ENCODE measurements at regions not wholly inside any gene's neighbourhood (a gene's known extent, or its start where the extent isn't known, plus 50 kb on each side); places are given as distances from the start of the nearest gene placed in this dataset.

DNA sequence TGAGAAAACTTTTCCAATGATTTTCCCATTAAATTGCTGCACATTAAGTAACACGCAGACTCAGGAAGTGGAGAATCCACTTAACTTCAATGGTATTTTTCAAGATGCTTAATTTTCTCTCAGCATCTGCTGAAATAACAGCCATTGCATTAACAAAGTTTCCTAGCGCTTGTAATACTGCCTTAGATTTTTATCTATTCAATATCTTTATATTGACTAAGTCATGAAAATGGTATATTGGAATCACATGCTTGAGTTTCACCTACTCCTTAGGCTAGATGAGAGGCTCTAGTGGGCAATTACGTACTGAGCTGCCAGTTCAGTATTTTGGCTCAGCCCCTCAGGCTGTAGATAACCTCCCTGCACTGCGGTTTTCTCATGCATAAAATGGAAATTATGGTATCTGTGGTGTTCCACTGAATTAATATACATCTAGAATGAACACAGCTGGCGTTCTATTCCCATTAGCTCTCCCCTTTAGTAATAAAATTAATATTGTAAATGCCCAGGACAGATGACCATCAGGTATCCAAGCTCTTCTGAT, 112.9 kb downstream of the MTX3 start:
- Histone ChIP-seq H3K4me3 (ENCODE audit: low read depth in 1 of 3, low read length in 3 of 3) (no peak overlapping the region), H3K36me3 (ENCODE audit: control insufficient read depth in 3 of 3, insufficient read depth in 2 of 3, low read depth in 1 of 3, low read length in 3 of 3) (no peaks in the 10 kb centered on the region), H3K9me3 (ENCODE audit: control insufficient read depth in 2 of 2, insufficient read depth in 1 of 2, low read depth in 1 of 2, low read length in 1 of 2) (no peaks in the 10 kb centered on the region), H3K27me3 (ENCODE audit: control insufficient read depth in 3 of 3, insufficient read depth in 3 of 3, low read length in 3 of 3) (peaks cover 0 to under 1% (median 0%) of the 10 kb centered on the region in 3 donors), H3K27ac (ENCODE audit: low read depth in 1 of 3, low read length in 2 of 3) (no peak overlapping the region), H3K4me1 (ENCODE audit: control insufficient read depth in 3 of 3, insufficient read depth in 2 of 3, low read depth in 1 of 3, low read length in 2 of 3) (no peaks in the 10 kb centered on the region)
- no peak for DNase-seq
- no peak for FAIRE-seq
- 69 to 89% (median 78%) methylated on average over 5 of the region's 5 CpGs for WGBS, 3 donors

DNA sequence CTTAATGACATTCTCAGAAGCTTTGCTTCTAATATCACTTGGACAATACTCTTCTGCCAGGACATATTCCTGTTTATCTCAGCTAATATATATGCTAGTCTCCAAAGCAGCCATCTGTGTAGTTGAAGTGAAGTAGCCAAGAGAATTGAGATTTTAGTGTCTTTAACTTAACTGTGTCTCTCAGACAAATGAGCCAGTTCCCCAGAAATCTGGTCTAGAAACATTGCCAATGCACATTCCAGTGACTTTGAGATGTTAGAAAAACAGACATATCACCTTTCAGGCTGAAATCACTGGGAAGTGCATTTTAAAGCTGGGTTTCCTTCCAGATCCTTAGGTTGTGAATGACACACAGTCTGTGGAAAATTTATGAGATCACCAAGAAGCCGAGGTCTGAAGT, 114.6 kb downstream of the MTX3 start:
- H3K36me3 ChIP-seq (ENCODE audit: control insufficient read depth in 3 of 3, insufficient read depth in 2 of 3, low read depth in 1 of 3, low read length in 3 of 3) = no peaks in the 10 kb centered on the region
- FAIRE-seq (no peak), DNase-seq (no peak)
- H3K4me1 ChIP-seq (ENCODE audit: control insufficient read depth in 3 of 3, insufficient read depth in 2 of 3, low read depth in 1 of 3, low read length in 2 of 3) = no peaks in the 10 kb centered on the region
- H3K27me3 ChIP-seq (ENCODE audit: control insufficient read depth in 3 of 3, insufficient read depth in 3 of 3, low read length in 3 of 3) = peaks cover 0 to 2% (median 0%) of the 10 kb centered on the region in 3 donors
- H3K9me3 ChIP-seq (ENCODE audit: control insufficient read depth in 2 of 2, insufficient read depth in 1 of 2, low read depth in 1 of 2, low read length in 1 of 2) = no peaks in the 10 kb centered on the region
- H3K4me3 ChIP-seq (ENCODE audit: low read depth in 1 of 3, low read length in 3 of 3) = no peak overlapping the region
- WGBS, 3 donors = 65 to 69% (median 66%) methylated on average over 1 of the region's 1 CpG
- no peak overlapping the region for H3K27ac ChIP-seq (ENCODE audit: low read depth in 1 of 3, low read length in 2 of 3)

DNA sequence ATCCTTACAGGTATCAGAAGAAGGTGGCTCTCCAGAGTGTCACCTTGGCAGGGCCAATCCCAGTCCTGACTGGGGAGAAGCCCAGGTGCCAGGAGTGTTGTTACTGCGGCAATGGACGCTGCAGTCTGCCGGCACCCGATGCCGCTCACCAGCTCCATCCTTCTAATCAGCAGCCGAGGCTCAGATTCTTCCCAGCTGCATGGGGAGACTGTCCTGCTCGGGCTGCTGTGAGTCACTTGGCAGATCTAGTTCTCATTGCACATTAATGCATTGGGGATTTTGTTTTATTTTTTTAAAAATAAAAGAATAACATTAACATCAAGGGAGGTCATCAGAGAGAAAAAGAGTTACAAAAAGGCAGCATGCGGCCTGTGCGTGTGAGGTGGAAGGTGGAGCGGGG, 115.8 kb downstream of the MTX3 start:
- whole genome bisulfite sequencing, 3 donors = 88 to 91% (median 89%) methylated on average over 10 of the region's 10 CpGs
- H3K27ac ChIP-seq (ENCODE audit: low read depth in 1 of 3, low read length in 2 of 3) = no peak overlapping the region
- no peaks in the 10 kb centered on the region for H3K4me1 ChIP-seq (ENCODE audit: control insufficient read depth in 3 of 3, insufficient read depth in 2 of 3, low read depth in 1 of 3, low read length in 2 of 3)
- H3K4me3 ChIP-seq (ENCODE audit: low read depth in 1 of 3, low read length in 3 of 3) = no peak overlapping the region
- H3K9me3 ChIP-seq (ENCODE audit: control insufficient read depth in 2 of 2, insufficient read depth in 1 of 2, low read depth in 1 of 2, low read length in 1 of 2) = no peaks in the 10 kb centered on the region
- no peak for DNase-seq
- FAIRE-seq = no peak
- no peaks in the 10 kb centered on the region for H3K36me3 ChIP-seq (ENCODE audit: control insufficient read depth in 3 of 3, insufficient read depth in 2 of 3, low read depth in 1 of 3, low read length in 3 of 3)
- H3K27me3 ChIP-seq (ENCODE audit: control insufficient read depth in 3 of 3, insufficient read depth in 3 of 3, low read length in 3 of 3) = peaks cover 0 to 2% (median 0%) of the 10 kb centered on the region in 3 donors

DNA sequence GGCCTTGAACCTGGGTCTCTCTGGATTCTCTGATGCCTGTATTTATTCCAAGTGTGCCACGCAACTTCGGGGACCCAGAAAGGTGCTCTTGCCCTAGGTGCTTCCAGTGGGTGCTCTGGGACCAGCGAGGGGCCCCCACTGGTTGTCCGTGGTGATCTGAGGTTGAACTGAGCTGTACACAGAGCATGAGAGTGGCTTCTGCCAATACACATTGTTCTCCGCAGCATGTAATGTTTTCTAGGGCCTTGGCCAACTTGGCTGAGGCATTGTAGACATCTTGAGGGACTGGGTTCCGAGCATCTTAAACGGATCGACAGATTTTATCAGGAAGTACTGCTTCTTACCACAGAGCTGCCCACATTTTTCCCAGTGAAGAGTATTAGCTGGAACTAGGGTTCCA, 117.9 kb downstream of the MTX3 start:
- Histone ChIP-seq H3K4me3 (ENCODE audit: low read depth in 1 of 3, low read length in 3 of 3) (no peak overlapping the region), H3K4me1 (ENCODE audit: control insufficient read depth in 3 of 3, insufficient read depth in 2 of 3, low read depth in 1 of 3, low read length in 2 of 3) (no peaks in the 10 kb centered on the region), H3K27ac (ENCODE audit: low read depth in 1 of 3, low read length in 2 of 3) (no peak overlapping the region), H3K9me3 (ENCODE audit: control insufficient read depth in 2 of 2, insufficient read depth in 1 of 2, low read depth in 1 of 2, low read length in 1 of 2) (peaks cover 0 to 3% of the 10 kb centered on the region in 2 donors), H3K27me3 (ENCODE audit: control insufficient read depth in 3 of 3, insufficient read depth in 3 of 3, low read length in 3 of 3) (peaks cover 0 to 3% (median 2%) of the 10 kb centered on the region in 3 donors), H3K36me3 (ENCODE audit: control insufficient read depth in 3 of 3, insufficient read depth in 2 of 3, low read depth in 1 of 3, low read length in 3 of 3) (no peaks in the 10 kb centered on the region)
- DNase-seq (no peak), FAIRE-seq (no peak)
- 83 to 93% (median 84%) methylated on average over 8 of the region's 8 CpGs for WGBS, 3 donors

DNA sequence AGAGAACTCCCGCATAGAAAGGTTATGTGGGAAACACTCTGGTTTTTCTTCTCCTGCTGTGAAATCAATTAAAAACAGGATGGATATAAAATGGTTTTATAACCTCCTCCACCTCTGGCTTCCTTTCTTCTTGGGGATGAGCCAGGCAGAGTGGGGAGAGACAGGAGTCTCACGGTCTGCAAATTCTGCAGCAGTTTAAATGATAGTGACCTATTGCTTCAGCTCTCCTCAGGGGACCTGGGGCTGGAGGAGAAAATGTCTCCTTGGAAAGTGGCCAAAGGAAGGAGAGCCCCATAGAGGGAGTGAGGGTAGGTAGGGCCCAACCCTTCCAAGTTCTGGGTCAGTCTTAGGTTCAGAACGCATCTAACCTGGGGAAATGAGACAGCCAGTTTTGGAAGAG, 118.8 kb downstream of the MTX3 start:
- H3K36me3 ChIP-seq (ENCODE audit: control insufficient read depth in 3 of 3, insufficient read depth in 2 of 3, low read depth in 1 of 3, low read length in 3 of 3) = no peaks in the 10 kb centered on the region
- DNase-seq (no peak), FAIRE-seq (no peak)
- H3K4me1 ChIP-seq (ENCODE audit: control insufficient read depth in 3 of 3, insufficient read depth in 2 of 3, low read depth in 1 of 3, low read length in 2 of 3) = no peaks in the 10 kb centered on the region
- peaks cover 0 to 3% of the 10 kb centered on the region in 2 donors for H3K9me3 ChIP-seq (ENCODE audit: control insufficient read depth in 2 of 2, insufficient read depth in 1 of 2, low read depth in 1 of 2, low read length in 1 of 2)
- peaks cover 0 to 3% (median 2%) of the 10 kb centered on the region in 3 donors for H3K27me3 ChIP-seq (ENCODE audit: control insufficient read depth in 3 of 3, insufficient read depth in 3 of 3, low read length in 3 of 3)
- H3K27ac ChIP-seq (ENCODE audit: low read depth in 1 of 3, low read length in 2 of 3) = no peak overlapping the region
- H3K4me3 ChIP-seq (ENCODE audit: low read depth in 1 of 3, low read length in 3 of 3) = no peak overlapping the region
- 68 to 76% (median 76%) methylated on average over 3 of the region's 3 CpGs for WGBS, 3 donors

DNA sequence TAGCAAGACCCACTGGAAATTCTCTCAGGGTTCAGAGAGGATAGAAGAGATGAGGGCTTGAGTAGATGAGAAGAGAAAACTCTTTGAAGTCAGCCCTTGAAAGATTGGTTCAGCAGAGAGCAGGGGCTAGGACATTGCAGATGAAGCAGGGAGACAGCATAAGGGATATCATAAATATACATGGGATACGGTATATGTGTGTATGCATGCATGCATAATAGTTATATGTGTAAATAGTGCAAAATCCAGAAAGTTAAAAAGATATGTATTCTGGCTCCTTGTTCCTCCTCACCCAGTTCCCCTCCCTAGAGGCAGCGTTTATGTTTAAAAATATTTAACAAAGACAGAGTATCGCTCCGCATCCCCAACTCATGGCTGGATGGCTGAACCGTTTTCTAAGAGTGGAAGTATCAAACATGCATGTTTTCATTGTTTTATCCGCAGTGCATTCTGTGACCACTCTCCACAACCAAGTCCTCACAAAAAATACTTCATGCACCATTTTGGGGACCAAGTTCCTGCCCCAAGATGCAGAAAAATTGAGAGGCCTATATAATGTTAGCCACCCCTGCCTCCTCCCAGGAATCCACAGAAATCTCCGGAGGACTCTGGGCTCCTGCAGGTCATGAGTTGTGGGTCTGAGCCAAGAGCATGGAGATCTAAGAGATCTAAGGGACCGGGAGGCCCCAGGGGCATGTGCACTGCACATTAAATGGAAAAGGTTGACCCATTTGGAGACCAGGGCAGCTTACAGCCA, 119.5 kb downstream of the MTX3 start:
- H3K36me3 ChIP-seq (ENCODE audit: control insufficient read depth in 3 of 3, insufficient read depth in 2 of 3, low read depth in 1 of 3, low read length in 3 of 3) = no peaks in the 10 kb centered on the region
- 85 to 90% (median 89%) methylated on average over 8 of the region's 8 CpGs for WGBS, 3 donors
- peaks cover 0 to 3% of the 10 kb centered on the region in 2 donors for H3K9me3 ChIP-seq (ENCODE audit: control insufficient read depth in 2 of 2, insufficient read depth in 1 of 2, low read depth in 1 of 2, low read length in 1 of 2)
- no peak overlapping the region for H3K4me3 ChIP-seq (ENCODE audit: low read depth in 1 of 3, low read length in 3 of 3)
- FAIRE-seq = no peak
- DNase-seq = no peak
- no peaks in the 10 kb centered on the region for H3K4me1 ChIP-seq (ENCODE audit: control insufficient read depth in 3 of 3, insufficient read depth in 2 of 3, low read depth in 1 of 3, low read length in 2 of 3)
- peaks cover 0 to 3% (median 2%) of the 10 kb centered on the region in 3 donors for H3K27me3 ChIP-seq (ENCODE audit: control insufficient read depth in 3 of 3, insufficient read depth in 3 of 3, low read length in 3 of 3)
- no peak overlapping the region for H3K27ac ChIP-seq (ENCODE audit: low read depth in 1 of 3, low read length in 2 of 3)

DNA sequence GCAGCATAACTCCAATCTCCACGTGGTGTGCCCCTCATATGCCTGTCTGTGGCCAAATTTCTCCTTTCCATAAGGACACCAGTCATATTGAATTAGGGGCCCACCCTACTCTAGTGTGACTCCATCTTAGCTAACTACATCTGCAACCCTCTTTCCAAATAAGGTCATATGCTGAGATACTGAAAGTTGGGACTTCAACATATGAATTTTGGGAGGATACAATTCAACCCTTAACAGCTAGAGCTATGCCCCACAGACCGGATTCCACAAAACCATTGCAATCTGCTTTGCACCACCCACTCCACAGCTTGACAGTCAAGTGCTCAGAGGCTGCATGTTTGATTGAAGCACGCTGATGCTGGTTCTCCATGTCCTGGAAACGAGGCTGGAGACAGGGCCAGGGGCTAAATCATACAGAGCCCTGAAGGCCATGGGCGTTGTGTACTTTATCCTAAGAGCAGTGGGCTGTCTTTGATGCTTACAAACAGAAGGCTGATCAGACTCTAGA, 122.8 kb downstream of the MTX3 start:
- 53 to 67% (median 63%) methylated on average over 5 of the region's 5 CpGs for WGBS, 3 donors
- no peak overlapping the region for H3K4me3 ChIP-seq (ENCODE audit: low read depth in 1 of 3, low read length in 3 of 3)
- no peaks in the 10 kb centered on the region for H3K4me1 ChIP-seq (ENCODE audit: control insufficient read depth in 3 of 3, insufficient read depth in 2 of 3, low read depth in 1 of 3, low read length in 2 of 3)
- FAIRE-seq = no peak
- no peaks in the 10 kb centered on the region for H3K36me3 ChIP-seq (ENCODE audit: control insufficient read depth in 3 of 3, insufficient read depth in 2 of 3, low read depth in 1 of 3, low read length in 3 of 3)
- DNase-seq = no peak
- peaks cover 0 to 3% of the 10 kb centered on the region in 2 donors for H3K9me3 ChIP-seq (ENCODE audit: control insufficient read depth in 2 of 2, insufficient read depth in 1 of 2, low read depth in 1 of 2, low read length in 1 of 2)
- peaks cover 0 to 3% (median 2%) of the 10 kb centered on the region in 3 donors for H3K27me3 ChIP-seq (ENCODE audit: control insufficient read depth in 3 of 3, insufficient read depth in 3 of 3, low read length in 3 of 3)
- no peak overlapping the region for H3K27ac ChIP-seq (ENCODE audit: low read depth in 1 of 3, low read length in 2 of 3)

DNA sequence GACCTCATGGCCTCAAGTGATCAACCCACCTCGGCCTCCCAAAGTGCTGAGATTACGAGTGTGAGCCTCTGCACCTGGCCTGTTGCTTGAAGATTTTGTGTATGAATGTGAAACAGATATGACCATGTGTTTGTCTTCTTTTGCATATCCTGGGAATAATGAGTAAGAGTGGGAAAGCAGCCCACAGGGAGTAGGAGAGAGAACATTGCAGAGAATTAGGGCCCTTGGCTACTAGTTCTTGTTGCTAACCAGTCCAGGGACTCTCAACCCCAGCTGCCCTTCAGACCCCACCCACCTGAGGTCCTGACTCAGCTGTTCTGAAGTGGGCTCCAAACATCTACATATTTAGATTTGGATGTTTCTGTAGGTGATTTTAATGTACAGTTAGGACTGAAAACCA, 125.5 kb downstream of the MTX3 start:
- H3K27ac ChIP-seq (ENCODE audit: low read depth in 1 of 3, low read length in 2 of 3) = no peak overlapping the region
- WGBS, 3 donors = 82 to 88% (median 86%) methylated on average over 2 of the region's 2 CpGs
- FAIRE-seq = no peak

More for the DNA sequence above, 125.5 kb downstream of the MTX3 start:
- Histone ChIP-seq H3K36me3 (ENCODE audit: control insufficient read depth in 3 of 3, insufficient read depth in 2 of 3, low read depth in 1 of 3, low read length in 3 of 3) (no peaks in the 10 kb centered on the region), H3K4me1 (ENCODE audit: control insufficient read depth in 3 of 3, insufficient read depth in 2 of 3, low read depth in 1 of 3, low read length in 2 of 3) (no peaks in the 10 kb centered on the region), H3K4me3 (ENCODE audit: low read depth in 1 of 3, low read length in 3 of 3) (no peak overlapping the region), H3K27me3 (ENCODE audit: control insufficient read depth in 3 of 3, insufficient read depth in 3 of 3, low read length in 3 of 3) (peaks cover 0 to 3% (median 0%) of the 10 kb centered on the region in 3 donors), H3K9me3 (ENCODE audit: control insufficient read depth in 2 of 2, insufficient read depth in 1 of 2, low read depth in 1 of 2, low read length in 1 of 2) (peaks cover 0 to 3% of the 10 kb centered on the region in 2 donors)
- no peak for DNase-seq

Data from small intestine (tissue), 7 donors.